ENCODE measurements at regions not wholly inside any gene's neighbourhood (a gene's known extent, or its start where the extent isn't known, plus 50 kb on each side); places are given as distances from the start of the nearest gene placed in this dataset.

GRCh38 chr18:30727849-30728248, 314.7 kb downstream of the DSC3 start:
- no peak for DNase-seq (ENCODE audit: extremely low read depth, low read depth)
- TF ChIP-seq, protein P1, sequence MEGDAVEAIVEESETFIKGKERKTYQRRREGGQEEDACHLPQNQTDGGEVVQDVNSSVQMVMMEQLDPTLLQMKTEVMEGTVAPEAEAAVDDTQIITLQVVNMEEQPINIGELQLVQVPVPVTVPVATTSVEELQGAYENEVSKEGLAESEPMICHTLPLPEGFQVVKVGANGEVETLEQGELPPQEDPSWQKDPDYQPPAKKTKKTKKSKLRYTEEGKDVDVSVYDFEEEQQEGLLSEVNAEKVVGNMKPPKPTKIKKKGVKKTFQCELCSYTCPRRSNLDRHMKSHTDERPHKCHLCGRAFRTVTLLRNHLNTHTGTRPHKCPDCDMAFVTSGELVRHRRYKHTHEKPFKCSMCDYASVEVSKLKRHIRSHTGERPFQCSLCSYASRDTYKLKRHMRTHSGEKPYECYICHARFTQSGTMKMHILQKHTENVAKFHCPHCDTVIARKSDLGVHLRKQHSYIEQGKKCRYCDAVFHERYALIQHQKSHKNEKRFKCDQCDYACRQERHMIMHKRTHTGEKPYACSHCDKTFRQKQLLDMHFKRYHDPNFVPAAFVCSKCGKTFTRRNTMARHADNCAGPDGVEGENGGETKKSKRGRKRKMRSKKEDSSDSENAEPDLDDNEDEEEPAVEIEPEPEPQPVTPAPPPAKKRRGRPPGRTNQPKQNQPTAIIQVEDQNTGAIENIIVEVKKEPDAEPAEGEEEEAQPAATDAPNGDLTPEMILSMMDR (IDR thresholded peaks at IDR 0.05; ENCODE audit: low read depth, low read length) = no peak

- TF ChIP-seq, protein P1 (IDR thresholded peaks at IDR 0.05; ENCODE audit: low read depth, low read length) = no peak
- DNase-seq (ENCODE audit: extremely low read depth, low read depth) = no peak
These were observed 329.2 kb downstream of the DSC3 start for GRCh38 chr18:30713299-30713698.

DNA sequence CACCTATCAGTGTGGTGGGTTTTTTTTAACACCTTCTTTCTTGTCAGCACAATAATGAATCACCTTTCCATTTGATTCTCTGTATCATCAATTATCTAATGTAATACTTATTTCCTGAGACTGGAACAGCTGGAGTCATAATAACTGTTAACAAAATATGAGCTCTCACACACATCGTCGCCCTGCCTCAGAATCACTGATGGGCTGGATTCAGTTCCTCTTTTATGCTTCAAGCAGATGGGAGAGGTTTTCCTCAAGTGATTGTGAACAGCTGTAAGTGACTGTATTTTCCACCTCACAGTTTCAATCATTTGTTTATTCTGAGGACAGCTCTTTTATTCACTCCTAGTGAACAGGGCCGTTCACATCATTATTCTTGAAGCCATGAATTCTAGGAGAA, 330.2 kb downstream of the DSC3 start:
- no peak for DNase-seq (ENCODE audit: extremely low read depth, low read depth)
- TF ChIP-seq, protein P1 (IDR thresholded peaks at IDR 0.05; ENCODE audit: low read depth, low read length) = no peak

- DNase-seq (ENCODE audit: extremely low read depth, low read depth) = no peak
- TF ChIP-seq, protein P1 (IDR thresholded peaks at IDR 0.05; ENCODE audit: low read depth, low read length) = no peak
These were observed 332.9 kb downstream of the DSC3 start for GRCh38 chr18:30709595-30709994.

DNA sequence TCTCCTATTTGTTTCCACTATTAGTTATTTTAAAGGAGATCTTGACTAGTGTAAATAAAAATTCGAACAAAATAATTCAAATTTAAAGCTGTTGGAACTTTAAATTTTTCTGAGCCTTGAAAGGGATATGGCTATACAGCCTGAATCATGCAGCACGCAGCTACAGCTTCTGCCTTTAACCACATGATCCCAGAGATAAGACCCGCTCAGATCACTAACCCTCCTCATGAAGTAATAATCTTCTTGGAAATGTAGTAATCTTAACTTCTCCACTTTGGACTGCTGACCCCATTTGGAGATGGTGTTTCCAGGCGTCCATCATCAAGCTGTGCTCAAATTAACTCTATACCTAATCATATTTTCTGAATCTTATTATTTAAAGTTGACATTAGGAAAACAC, 336.6 kb downstream of the DSC3 start:
- no peak for DNase-seq (ENCODE audit: extremely low read depth, low read depth)
- TF ChIP-seq, protein P1 (IDR thresholded peaks at IDR 0.05; ENCODE audit: low read depth, low read length) = no peak

- TF ChIP-seq, protein P1 (IDR thresholded peaks at IDR 0.05; ENCODE audit: low read depth, low read length) = no peak
- DNase-seq (ENCODE audit: extremely low read depth, low read depth) = no peak
These were observed 344.0 kb downstream of the DSC3 start for GRCh38 chr18:30698571-30698970.

DNA sequence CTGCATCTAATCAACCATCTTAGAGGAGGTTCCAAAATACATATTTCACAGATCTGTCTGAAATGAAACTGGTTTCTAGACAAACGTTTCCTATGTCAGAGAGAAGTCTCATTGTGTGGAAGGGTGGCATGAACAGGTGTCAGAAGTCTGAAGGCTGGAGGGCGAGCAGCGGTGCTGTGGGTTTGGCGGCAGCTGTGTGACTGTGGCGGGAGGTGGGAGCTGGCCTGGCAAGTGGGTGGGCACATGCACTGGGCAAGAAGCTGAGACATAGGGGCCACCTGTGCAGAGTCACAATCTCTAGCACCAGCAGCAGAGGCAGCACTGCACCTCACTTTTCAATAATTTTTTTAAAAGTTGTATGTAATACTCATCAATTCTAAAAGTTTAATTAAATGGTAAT, 346.3 kb downstream of the DSC3 start:
- TF ChIP-seq, protein P1 (IDR thresholded peaks at IDR 0.05; ENCODE audit: low read depth, low read length) = no peak

More for the DNA sequence above, 346.3 kb downstream of the DSC3 start:
- no peak for DNase-seq (ENCODE audit: extremely low read depth, low read depth)
